ENCODE measurements at regions not wholly inside any gene's neighbourhood (a gene's known extent, or its start where the extent isn't known, plus 50 kb on each side); places are given as distances from the start of the nearest gene placed in this dataset.

DNA sequence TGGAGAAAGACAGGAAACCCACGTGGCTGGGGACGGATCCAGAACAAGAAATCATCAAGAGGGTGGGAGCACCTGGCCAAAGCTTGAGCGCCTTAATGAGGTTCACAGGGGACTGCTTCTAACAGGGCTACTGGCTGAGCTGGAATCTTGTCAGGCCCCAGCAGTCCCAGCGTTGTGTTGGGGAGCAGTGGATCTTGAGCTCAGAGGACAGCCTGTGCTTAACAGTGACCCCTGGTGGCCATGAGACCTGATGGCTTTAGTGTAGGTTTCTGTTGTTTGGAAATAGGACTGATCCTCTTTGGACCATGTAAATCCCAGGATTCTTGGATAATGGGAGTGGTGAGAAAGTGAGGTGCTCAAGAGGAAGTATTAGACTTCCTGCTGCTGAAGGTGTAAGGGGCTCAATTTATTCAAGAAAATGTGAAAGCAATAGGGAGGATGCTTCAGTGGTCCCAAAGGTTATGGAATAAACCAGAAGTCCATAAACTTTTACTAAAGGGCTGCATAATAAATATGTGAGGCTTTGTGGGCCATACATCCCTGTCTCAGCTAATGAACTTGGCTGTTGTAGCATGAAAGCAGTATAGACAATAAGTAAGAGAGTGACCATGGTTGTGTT is 216.2 kb downstream of the NFATC2 start:
- peak overlapping the region; percentile 97 for H3K4ac ChIP-seq (ENCODE audit: low read depth, low read length)
- peak overlapping the region; percentile 96 for H2BK20ac ChIP-seq (ENCODE audit: low read depth, low read length)
- peak overlapping the region; percentile 92 for H2AK5ac ChIP-seq (ENCODE audit: low read depth, low read length)
- intact Hi-C loops (cut with micrococcal nuclease) (no loop called here), dilution Hi-C loops (cut with HindIII; ENCODE audit: low sequenced_read_pairs, unreplicated experiment) (no loop called here), in situ Hi-C loops (cut with MboI; ENCODE audit: low sequenced_read_pairs) (loop anchor here (10.0 kb wide), 1 partner anchor 532 kb away; the partner anchor contains the start of gene BCAS4)
- H4K20me1 ChIP-seq (ENCODE audit: insufficient read depth, low read length): no peaks in the 10 kb centered on the region
- peak overlapping the region; percentile 40; the same call in 1 of the 2 replicates for H4K5ac ChIP-seq (ENCODE audit: low read depth, low read length)
- peak overlapping the region; percentile 69 for H2BK15ac ChIP-seq (ENCODE audit: low read depth, low read length)
- no peaks in the 10 kb centered on the region for H3K36me3 ChIP-seq (ENCODE audit: control insufficient read depth, insufficient read depth, low read length)
- no peak overlapping the region for H3K4me2 ChIP-seq (ENCODE audit: low read depth, low read length)
- ChIA-PET POLR2A (ENCODE audit: unreplicated experiment) (no interaction called here), CTCF (interaction anchor here (0.6 to 2.5 kb wide), 6 partner anchors 13 to 345 kb away, joined by 3 to 14 read pairs (median 4); no protein-coding TSS in a partner anchor)
- 0 out of 4 replicates have a peak, but pooled peaks cover 0 to 3% of the 10 kb centered on the region in 2 experiments for H3K79me1 ChIP-seq (ENCODE audit: low read depth in 1 of 2, low read length in 2 of 2)
- H3K9me3 ChIP-seq (ENCODE audit: control insufficient read depth, insufficient read depth, low read length): peaks cover 9% of the 10 kb centered on the region
- no TSS peak for BruUV-seq (replicated peaks)
- ATAC-seq (ENCODE audit: low read depth): 0 out of 2 replicates have a peak, but pooled peaks have one; percentile 16
- H3K23ac ChIP-seq (ENCODE audit: low read depth, low read length): peak overlapping the region; percentile 78; the same call in 1 of the 2 replicates
- peak; percentile 76 for DNase-seq
- peak overlapping the region; percentile 43 to 73 for H4K8ac ChIP-seq (ENCODE audit: low read depth in 2 of 2, low read length in 2 of 2)
- no peak overlapping the region for H3K9ac ChIP-seq (ENCODE audit: low read depth, low read length)
- no peak overlapping the region for H2AFZ ChIP-seq (replicated peaks; ENCODE audit: low read length, poor library complexity)
- no peaks in the 10 kb centered on the region for H3K27me3 ChIP-seq (ENCODE audit: control insufficient read depth, insufficient read depth, low read length)
- H3K14ac ChIP-seq (replicated peaks; ENCODE audit: low read depth, low read length): peak overlapping the region; percentile 93
- no peak overlapping the region for H2AK9ac ChIP-seq (replicated peaks; ENCODE audit: low read depth, low read length, poor library complexity)
- 80% methylated on average over 1 of the region's 4 CpGs; no CpG with 5 or more reads in 1 of the 2 experiments for WGBS, 2 experiments (ENCODE audit: extremely low coverage in 2 of 2, insufficient read length in 1 of 2)
- H3K18ac ChIP-seq (ENCODE audit: low read depth, low read length): peak overlapping the region; percentile 66; the same call in 1 of the 2 replicates
- H3K56ac ChIP-seq (ENCODE audit: extremely low read depth, insufficient read depth, low read length): peak overlapping the region; percentile 43; the same call in 1 of the 2 replicates
- peak overlapping the region; percentile 95 for H2BK5ac ChIP-seq (ENCODE audit: low read depth, low read length, poor library complexity, severe bottlenecking)
- peak overlapping the region; percentile 86 for H4K91ac ChIP-seq (ENCODE audit: insufficient read depth, low read depth, low read length)
- H3K4me3 ChIP-seq (ENCODE audit: insufficient read depth, low read depth, low read length): no peak overlapping the region
- peak overlapping the region; percentile 97 for H2BK120ac ChIP-seq (ENCODE audit: low read depth, low read length)
- H3K9me1 ChIP-seq (ENCODE audit: insufficient read depth, low read length): peaks cover 10% of the 10 kb centered on the region
- no peak overlapping the region; the same call in 1 of the 2 replicates for H3K27ac ChIP-seq (ENCODE audit: insufficient read depth, low read length)
- peaks cover 18% of the 10 kb centered on the region for H3K4me1 ChIP-seq (ENCODE audit: control insufficient read depth, insufficient read depth, low read length)
- TF ChIP-seq, protein P1, sequence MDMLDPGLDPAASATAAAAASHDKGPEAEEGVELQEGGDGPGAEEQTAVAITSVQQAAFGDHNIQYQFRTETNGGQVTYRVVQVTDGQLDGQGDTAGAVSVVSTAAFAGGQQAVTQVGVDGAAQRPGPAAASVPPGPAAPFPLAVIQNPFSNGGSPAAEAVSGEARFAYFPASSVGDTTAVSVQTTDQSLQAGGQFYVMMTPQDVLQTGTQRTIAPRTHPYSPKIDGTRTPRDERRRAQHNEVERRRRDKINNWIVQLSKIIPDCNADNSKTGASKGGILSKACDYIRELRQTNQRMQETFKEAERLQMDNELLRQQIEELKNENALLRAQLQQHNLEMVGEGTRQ (IDR thresholded peaks at IDR 0.05; ENCODE audit: low read depth, low read length): no peak
- no peak for TF ChIP-seq MAFK (IDR thresholded peaks at IDR 0.05; ENCODE audit: low read depth, low read length)
- TF ChIP-seq RCOR1 (IDR thresholded peaks at IDR 0.05; ENCODE audit: insufficient replicate concordance, low read length): no peak
- TF ChIP-seq SMC3 (IDR thresholded peaks at IDR 0.05; ENCODE audit: low read depth, low read length): peak; percentile 53
- TF ChIP-seq RAD21 (IDR thresholded peaks at IDR 0.05; ENCODE audit: low read length): peak; percentile 48
- no peak for TF ChIP-seq FOS (IDR thresholded peaks at IDR 0.05; ENCODE audit: low read depth, low read length)
- no peak for TF ChIP-seq NFE2L2 (IDR thresholded peaks at IDR 0.05; ENCODE audit: low read depth, low read length)
- TF ChIP-seq CHD1 (IDR thresholded peaks at IDR 0.05; ENCODE audit: low read depth, low read length): no peak
- no peak for TF ChIP-seq CEBPB (IDR thresholded peaks at IDR 0.05; ENCODE audit: low read depth, low read length)
- no peak for TF ChIP-seq RFX5 (IDR thresholded peaks at IDR 0.05; ENCODE audit: low read depth, low read length)
- TF ChIP-seq, protein P2, sequence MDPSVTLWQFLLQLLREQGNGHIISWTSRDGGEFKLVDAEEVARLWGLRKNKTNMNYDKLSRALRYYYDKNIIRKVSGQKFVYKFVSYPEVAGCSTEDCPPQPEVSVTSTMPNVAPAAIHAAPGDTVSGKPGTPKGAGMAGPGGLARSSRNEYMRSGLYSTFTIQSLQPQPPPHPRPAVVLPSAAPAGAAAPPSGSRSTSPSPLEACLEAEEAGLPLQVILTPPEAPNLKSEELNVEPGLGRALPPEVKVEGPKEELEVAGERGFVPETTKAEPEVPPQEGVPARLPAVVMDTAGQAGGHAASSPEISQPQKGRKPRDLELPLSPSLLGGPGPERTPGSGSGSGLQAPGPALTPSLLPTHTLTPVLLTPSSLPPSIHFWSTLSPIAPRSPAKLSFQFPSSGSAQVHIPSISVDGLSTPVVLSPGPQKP (IDR thresholded peaks at IDR 0.05; ENCODE audit: borderline replicate concordance, low read depth, low read length): no peak
- TF ChIP-seq POLR2A (IDR thresholded peaks at IDR 0.05; ENCODE audit: low read depth, low read length): peak; percentile 85; the same call in 1 of the 2 replicates
- no peak for TF ChIP-seq MAZ (IDR thresholded peaks at IDR 0.05; ENCODE audit: borderline replicate concordance, low read depth, low read length)
- TF ChIP-seq, protein P3, sequence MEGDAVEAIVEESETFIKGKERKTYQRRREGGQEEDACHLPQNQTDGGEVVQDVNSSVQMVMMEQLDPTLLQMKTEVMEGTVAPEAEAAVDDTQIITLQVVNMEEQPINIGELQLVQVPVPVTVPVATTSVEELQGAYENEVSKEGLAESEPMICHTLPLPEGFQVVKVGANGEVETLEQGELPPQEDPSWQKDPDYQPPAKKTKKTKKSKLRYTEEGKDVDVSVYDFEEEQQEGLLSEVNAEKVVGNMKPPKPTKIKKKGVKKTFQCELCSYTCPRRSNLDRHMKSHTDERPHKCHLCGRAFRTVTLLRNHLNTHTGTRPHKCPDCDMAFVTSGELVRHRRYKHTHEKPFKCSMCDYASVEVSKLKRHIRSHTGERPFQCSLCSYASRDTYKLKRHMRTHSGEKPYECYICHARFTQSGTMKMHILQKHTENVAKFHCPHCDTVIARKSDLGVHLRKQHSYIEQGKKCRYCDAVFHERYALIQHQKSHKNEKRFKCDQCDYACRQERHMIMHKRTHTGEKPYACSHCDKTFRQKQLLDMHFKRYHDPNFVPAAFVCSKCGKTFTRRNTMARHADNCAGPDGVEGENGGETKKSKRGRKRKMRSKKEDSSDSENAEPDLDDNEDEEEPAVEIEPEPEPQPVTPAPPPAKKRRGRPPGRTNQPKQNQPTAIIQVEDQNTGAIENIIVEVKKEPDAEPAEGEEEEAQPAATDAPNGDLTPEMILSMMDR (conservative IDR thresholded peaks at IDR 0.05; ENCODE audit: low read depth, low read length): peak; percentile 63
- no peak for TF ChIP-seq MXI1 (IDR thresholded peaks at IDR 0.05; ENCODE audit: borderline replicate concordance, low read depth, low read length)

Data from IMR-90 (cell line).